Peyer's patch (tissue), 4 donors: ENCODE measurements at regions not wholly inside any gene's neighbourhood (a gene's known extent, or its start where the extent isn't known, plus 50 kb on each side); places are given as distances from the start of the nearest gene placed in this dataset.

ENCODE experiments used
- POLR2A ChIP-seq, 2 donors: fragments of 450-650 bp; IDR thresholded peaks; one replicate each; pipeline ENCODE4 v1.5.1; 2017; ENCODE audit warnings: antibody characterized with exemption in 2 of 2, mild to moderate bottlenecking in 2 of 2, moderate library complexity in 2 of 2
- TF ChIP-seq, protein P1 (sequence below), 6 experiments: fragments of 450-650 bp in 4 of 6; fragments of 200-600 bp in 2 of 6; sonication (generic) in 1 of 6; IDR thresholded peaks; one replicate each; pipeline ENCODE4 v1.5.1; 2017 to 2019; ENCODE audit warnings: antibody characterized with exemption in 6 of 6, mild to moderate bottlenecking in 3 of 6, moderate library complexity in 1 of 6

DNA sequence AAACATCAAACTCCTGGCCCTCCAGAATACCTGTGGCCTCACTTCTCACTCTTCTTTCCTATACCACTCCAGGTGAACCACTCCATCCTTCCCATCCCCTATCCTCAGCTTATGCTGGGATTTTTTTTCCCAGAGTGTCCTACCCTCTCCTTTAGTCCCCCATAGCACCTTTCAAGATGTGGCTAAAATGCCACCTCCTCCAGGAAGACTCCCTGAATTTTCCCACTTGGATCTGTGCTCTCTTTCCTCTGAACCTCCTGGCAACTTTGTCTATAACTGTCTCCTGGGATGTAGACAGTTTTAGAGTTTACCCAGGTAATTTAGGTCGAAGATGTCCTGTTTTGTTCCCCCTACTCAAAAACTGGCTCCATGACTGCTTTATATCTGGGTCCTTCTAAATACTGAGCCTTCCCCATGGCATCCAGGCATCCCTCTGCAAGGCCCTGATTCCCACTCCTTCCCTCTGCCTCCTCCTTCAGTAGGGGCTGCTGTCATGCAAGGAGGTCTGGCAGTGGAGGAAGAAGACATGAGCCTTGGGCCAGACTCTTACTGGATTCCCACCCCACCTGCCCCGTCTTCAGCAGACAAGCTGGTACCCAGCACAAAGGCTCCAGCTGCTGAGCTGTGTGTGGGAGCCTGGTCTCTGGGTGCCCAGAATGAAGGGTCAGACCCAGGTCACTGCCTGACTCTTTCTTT, 161.5 kb downstream of the SMAD6 start:
- TF ChIP-seq, protein P1, sequence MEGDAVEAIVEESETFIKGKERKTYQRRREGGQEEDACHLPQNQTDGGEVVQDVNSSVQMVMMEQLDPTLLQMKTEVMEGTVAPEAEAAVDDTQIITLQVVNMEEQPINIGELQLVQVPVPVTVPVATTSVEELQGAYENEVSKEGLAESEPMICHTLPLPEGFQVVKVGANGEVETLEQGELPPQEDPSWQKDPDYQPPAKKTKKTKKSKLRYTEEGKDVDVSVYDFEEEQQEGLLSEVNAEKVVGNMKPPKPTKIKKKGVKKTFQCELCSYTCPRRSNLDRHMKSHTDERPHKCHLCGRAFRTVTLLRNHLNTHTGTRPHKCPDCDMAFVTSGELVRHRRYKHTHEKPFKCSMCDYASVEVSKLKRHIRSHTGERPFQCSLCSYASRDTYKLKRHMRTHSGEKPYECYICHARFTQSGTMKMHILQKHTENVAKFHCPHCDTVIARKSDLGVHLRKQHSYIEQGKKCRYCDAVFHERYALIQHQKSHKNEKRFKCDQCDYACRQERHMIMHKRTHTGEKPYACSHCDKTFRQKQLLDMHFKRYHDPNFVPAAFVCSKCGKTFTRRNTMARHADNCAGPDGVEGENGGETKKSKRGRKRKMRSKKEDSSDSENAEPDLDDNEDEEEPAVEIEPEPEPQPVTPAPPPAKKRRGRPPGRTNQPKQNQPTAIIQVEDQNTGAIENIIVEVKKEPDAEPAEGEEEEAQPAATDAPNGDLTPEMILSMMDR (IDR thresholded peaks at IDR 0.05) = no peak
- TF ChIP-seq POLR2A (IDR thresholded peaks at IDR 0.05) = no peak
